ENCODE measurements at regions not wholly inside any gene's neighbourhood (a gene's known extent, or its start where the extent isn't known, plus 50 kb on each side); places are given as distances from the start of the nearest gene placed in this dataset.

DNA sequence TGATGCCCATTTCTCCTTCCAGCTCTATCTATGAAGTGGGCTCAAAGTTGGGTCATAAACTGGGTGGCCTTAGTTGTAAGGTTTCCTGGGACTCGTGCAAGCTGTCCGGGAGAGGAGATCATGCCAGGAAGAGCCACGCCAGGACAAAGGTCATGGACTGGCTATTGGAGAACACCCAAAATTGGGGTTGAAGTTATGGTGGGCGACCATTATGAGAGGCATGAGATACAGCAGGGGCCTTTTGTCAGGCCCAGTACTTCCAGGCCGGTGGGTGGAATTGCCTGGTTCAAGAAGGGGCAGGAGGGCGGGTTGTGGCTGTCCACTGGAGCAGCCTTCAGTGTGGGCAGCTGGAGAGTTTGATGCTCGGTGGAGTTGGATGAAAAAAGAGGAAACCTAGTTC, 225.1 kb upstream of the SSTR4 start:
- ATAC-seq (ENCODE audit: low read depth): no peak
- Histone ChIP-seq H2AK5ac (ENCODE audit: low read depth, low read length) (no peak overlapping the region), H3K56ac (ENCODE audit: extremely low read depth, insufficient read depth, low read length) (no peak overlapping the region), H2BK15ac (ENCODE audit: low read depth, low read length) (no peak overlapping the region), H3K9me1 (ENCODE audit: insufficient read depth, low read length) (no peaks in the 10 kb centered on the region), H4K8ac (ENCODE audit: low read depth in 2 of 2, low read length in 2 of 2) (no peak overlapping the region), H3K27me3 (ENCODE audit: control insufficient read depth, insufficient read depth, low read length) (peaks cover 14% of the 10 kb centered on the region), H3K79me1 (ENCODE audit: low read depth in 1 of 2, low read length in 2 of 2) (no peaks in the 10 kb centered on the region), H2BK5ac (ENCODE audit: low read depth, low read length, poor library complexity, severe bottlenecking) (no peak overlapping the region), H2AK9ac (replicated peaks; ENCODE audit: low read depth, low read length, poor library complexity) (no peak overlapping the region), H3K23ac (ENCODE audit: low read depth, low read length) (no peak overlapping the region), H4K5ac (ENCODE audit: low read depth, low read length) (no peak overlapping the region), H3K4me3 (ENCODE audit: insufficient read depth, low read depth, low read length) (no peak overlapping the region), H2AFZ (replicated peaks; ENCODE audit: low read length, poor library complexity) (no peak overlapping the region), H2BK20ac (ENCODE audit: low read depth, low read length) (no peak overlapping the region), H4K20me1 (ENCODE audit: insufficient read depth, low read length) (no peaks in the 10 kb centered on the region), H3K18ac (ENCODE audit: low read depth, low read length) (no peak overlapping the region), H3K4me2 (ENCODE audit: low read depth, low read length) (no peak overlapping the region), H3K9ac (ENCODE audit: low read depth, low read length) (no peak overlapping the region), H4K91ac (ENCODE audit: insufficient read depth, low read depth, low read length) (no peak overlapping the region), H3K36me3 (ENCODE audit: control insufficient read depth, insufficient read depth, low read length) (no peaks in the 10 kb centered on the region), H3K4me1 (ENCODE audit: control insufficient read depth, insufficient read depth, low read length) (no peaks in the 10 kb centered on the region), H3K4ac (ENCODE audit: low read depth, low read length) (no peak overlapping the region), H3K14ac (replicated peaks; ENCODE audit: low read depth, low read length) (no peak overlapping the region), H3K9me3 (ENCODE audit: control insufficient read depth, insufficient read depth, low read length) (no peaks in the 10 kb centered on the region), H3K27ac (ENCODE audit: insufficient read depth, low read length) (no peak overlapping the region), H2BK120ac (ENCODE audit: low read depth, low read length) (no peak overlapping the region)
- 55% methylated on average over 7 of the region's 7 CpGs; no CpG with 5 or more reads in 1 of the 2 experiments for WGBS, 2 experiments (ENCODE audit: extremely low coverage in 2 of 2, insufficient read length in 1 of 2)
- in situ Hi-C loops (cut with MboI; ENCODE audit: low sequenced_read_pairs): no loop called here
- intact Hi-C loops (cut with micrococcal nuclease): no loop called here
- TF ChIP-seq POLR2A (IDR thresholded peaks at IDR 0.05; ENCODE audit: low read depth, low read length) (no peak), FOS (IDR thresholded peaks at IDR 0.05; ENCODE audit: low read depth, low read length) (no peak), MXI1 (IDR thresholded peaks at IDR 0.05; ENCODE audit: borderline replicate concordance, low read depth, low read length) (no peak), BHLHE40 (IDR thresholded peaks at IDR 0.05; ENCODE audit: low read depth, low read length) (no peak), SMC3 (IDR thresholded peaks at IDR 0.05; ENCODE audit: low read depth, low read length) (no peak), USF2 (IDR thresholded peaks at IDR 0.05; ENCODE audit: low read depth, low read length) (no peak), RCOR1 (IDR thresholded peaks at IDR 0.05; ENCODE audit: insufficient replicate concordance, low read length) (no peak), NFE2L2 (IDR thresholded peaks at IDR 0.05; ENCODE audit: low read depth, low read length) (no peak), CEBPB (IDR thresholded peaks at IDR 0.05; ENCODE audit: low read depth, low read length) (no peak)
- TF ChIP-seq, protein P1, sequence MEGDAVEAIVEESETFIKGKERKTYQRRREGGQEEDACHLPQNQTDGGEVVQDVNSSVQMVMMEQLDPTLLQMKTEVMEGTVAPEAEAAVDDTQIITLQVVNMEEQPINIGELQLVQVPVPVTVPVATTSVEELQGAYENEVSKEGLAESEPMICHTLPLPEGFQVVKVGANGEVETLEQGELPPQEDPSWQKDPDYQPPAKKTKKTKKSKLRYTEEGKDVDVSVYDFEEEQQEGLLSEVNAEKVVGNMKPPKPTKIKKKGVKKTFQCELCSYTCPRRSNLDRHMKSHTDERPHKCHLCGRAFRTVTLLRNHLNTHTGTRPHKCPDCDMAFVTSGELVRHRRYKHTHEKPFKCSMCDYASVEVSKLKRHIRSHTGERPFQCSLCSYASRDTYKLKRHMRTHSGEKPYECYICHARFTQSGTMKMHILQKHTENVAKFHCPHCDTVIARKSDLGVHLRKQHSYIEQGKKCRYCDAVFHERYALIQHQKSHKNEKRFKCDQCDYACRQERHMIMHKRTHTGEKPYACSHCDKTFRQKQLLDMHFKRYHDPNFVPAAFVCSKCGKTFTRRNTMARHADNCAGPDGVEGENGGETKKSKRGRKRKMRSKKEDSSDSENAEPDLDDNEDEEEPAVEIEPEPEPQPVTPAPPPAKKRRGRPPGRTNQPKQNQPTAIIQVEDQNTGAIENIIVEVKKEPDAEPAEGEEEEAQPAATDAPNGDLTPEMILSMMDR (conservative IDR thresholded peaks at IDR 0.05; ENCODE audit: low read depth, low read length): no peak
- BruUV-seq (replicated peaks): no TSS peak
- dilution Hi-C loops (cut with HindIII; ENCODE audit: low sequenced_read_pairs, unreplicated experiment): no loop called here
- DNase-seq: no peak
- ChIA-PET POLR2A (ENCODE audit: unreplicated experiment) (no interaction called here), CTCF (interaction anchor here (0.7 kb wide), 1 partner anchor 541 kb away, joined by 3 read pairs; the partner anchor contains the start of gene NXT1)
